SU-DHL-6 (cell line): ENCODE measurements at regions not wholly inside any gene's neighbourhood (a gene's known extent, or its start where the extent isn't known, plus 50 kb on each side); places are given as distances from the start of the nearest gene placed in this dataset.

Experiments
- H2AFZ ChIP-seq: fragments of 200-600 bp; sonication (generic); 2 replicates; pipeline ENCODE4 v1.6.1; 2014; ENCODE audit warnings: low read depth, mild to moderate bottlenecking, moderate library complexity, mixed read lengths, antibody characterized with exemption, low read length; ENCODE audit not compliant: severe bottlenecking
- H3F3A ChIP-seq: fragments of 200-600 bp; shearing (Covaris generic); 2 replicates; pipeline ENCODE4 v1.6.0; 2016; ENCODE audit warnings: antibody characterized with exemption, mild to moderate bottlenecking; ENCODE audit not compliant: insufficient read depth
- H3K27ac ChIP-seq: fragments of 200-600 bp; sonication (generic); 2 replicates; pipeline ENCODE4 v1.5.1; 2016; ENCODE audit warnings: low read depth, mild to moderate bottlenecking, low read length, moderate library complexity, mixed read lengths
- H3K27me3 ChIP-seq: fragments of 200-600 bp; sonication (generic), shearing (Covaris generic); 2 replicates; pipeline ENCODE4 v1.6.0; 2014; ENCODE audit warnings: mild to moderate bottlenecking, low read length
- H3K36me3 ChIP-seq: fragments of 200-600 bp; sonication (generic); 2 replicates; pipeline ENCODE4 v1.6.1; 2014; ENCODE audit warnings: mild to moderate bottlenecking, low read length, mixed read lengths
- H3K4me2 ChIP-seq: fragments of 300-600, 200-600 bp; shearing (Covaris generic), sonication (generic); 2 replicates; pipeline ENCODE4 v1.6.0; 2014; ENCODE audit warnings: low read length, low read depth, mild to moderate bottlenecking; ENCODE audit not compliant: poor library complexity, severe bottlenecking
- H3K4me3 ChIP-seq: fragments of 200-600 bp; sonication (generic); 2 replicates; pipeline ENCODE4 v1.5.1; 2014; ENCODE audit warnings: antibody characterized with exemption, low read length, mild to moderate bottlenecking, mixed read lengths; ENCODE audit not compliant: insufficient read depth, poor library complexity, severe bottlenecking
- H3K79me2 ChIP-seq: fragments of 200-600 bp; sonication (generic); 2 replicates; pipeline ENCODE4 v1.6.1; 2014; ENCODE audit warnings: mild to moderate bottlenecking, low read length, moderate library complexity; ENCODE audit not compliant: insufficient read depth
- H3K9ac ChIP-seq: fragments of 200-600 bp; sonication (generic); 2 replicates; pipeline ENCODE4 v1.7.0; 2014; ENCODE audit warnings: mild to moderate bottlenecking, low read length
- H3K9me2 ChIP-seq: fragments of 200-600 bp; sonication (generic); replicated peaks from 2 replicates; pipeline ENCODE4 v1.6.1; 2014; ENCODE audit warnings: low read length; ENCODE audit not compliant: insufficient read depth
- H3K9me3 ChIP-seq: fragments of 200-600 bp; sonication (generic); 2 replicates; pipeline ENCODE4 v1.6.1; 2014; ENCODE audit warnings: low read length, mixed read lengths; ENCODE audit not compliant: insufficient read depth
- H4K20me1 ChIP-seq: fragments of 200-600 bp; sonication (generic); 2 replicates; pipeline ENCODE4 v1.6.1; 2014; ENCODE audit warnings: low read depth, mild to moderate bottlenecking, antibody characterized with exemption, low read length, moderate library complexity, mixed read lengths
- CTCF ChIP-seq: fragments of 200-600 bp; sonication (generic); IDR thresholded peaks from one replicate; pipeline ENCODE4 v1.5.1; 2017; ENCODE audit warnings: antibody characterized with exemption, mild to moderate bottlenecking, low read length, moderate library complexity; ENCODE audit not compliant: insufficient read depth, poor library complexity, severe bottlenecking
- EZH2phosphoT487 ChIP-seq: fragments of 200-600 bp; sonication (generic), shearing (Covaris generic); conservative IDR thresholded peaks from 2 replicates; pipeline ENCODE4 v1.6.1; 2018; ENCODE audit warnings: mild to moderate bottlenecking, antibody characterized with exemption, low read length, moderate library complexity, mixed read lengths

GRCh38 chr9:108609227-108609896, 246.4 kb downstream of the ACTL7B start:
- H3F3A ChIP-seq = no peaks in the 10 kb centered on the region
- H3K27me3 ChIP-seq = no peaks in the 10 kb centered on the region
- H3K9me3 ChIP-seq = no peaks in the 10 kb centered on the region
- TF ChIP-seq CTCF (no peak), EZH2phosphoT487 (no peak)
- no peaks in the 10 kb centered on the region for H3K9me2 ChIP-seq
- no peaks in the 10 kb centered on the region for H3K36me3 ChIP-seq
- H3K79me2 ChIP-seq = no peaks in the 10 kb centered on the region
- no peak overlapping the region for H3K4me2 ChIP-seq
- no peak overlapping the region for H2AFZ ChIP-seq
- H4K20me1 ChIP-seq = no peaks in the 10 kb centered on the region
- H3K4me3 ChIP-seq = no peak overlapping the region
- H3K27ac ChIP-seq = no peak overlapping the region
- no peak overlapping the region for H3K9ac ChIP-seq

GRCh38 chr9:108607607-108608006, 248.2 kb downstream of the ACTL7B start:
- no peak for TF ChIP-seq CTCF
- TF ChIP-seq EZH2phosphoT487 = no peak
- Histone ChIP-seq H3K4me2 (no peak overlapping the region), H3K27me3 (no peaks in the 10 kb centered on the region), H4K20me1 (no peaks in the 10 kb centered on the region), H3K79me2 (no peaks in the 10 kb centered on the region), H2AFZ (no peak overlapping the region), H3K9me3 (no peaks in the 10 kb centered on the region), H3K9ac (no peak overlapping the region), H3F3A (no peaks in the 10 kb centered on the region), H3K9me2 (no peaks in the 10 kb centered on the region), H3K4me3 (no peak overlapping the region), H3K27ac (no peak overlapping the region), H3K36me3 (no peaks in the 10 kb centered on the region)

GRCh38 chr9:108606401-108606800, 249.4 kb downstream of the ACTL7B start:
- Histone ChIP-seq H3K27ac (no peak overlapping the region), H3K4me2 (no peak overlapping the region), H2AFZ (no peak overlapping the region), H3K9ac (no peak overlapping the region), H3K27me3 (no peaks in the 10 kb centered on the region), H3K79me2 (no peaks in the 10 kb centered on the region), H3K36me3 (no peaks in the 10 kb centered on the region), H3K4me3 (no peak overlapping the region), H3K9me3 (no peaks in the 10 kb centered on the region), H4K20me1 (no peaks in the 10 kb centered on the region), H3K9me2 (no peaks in the 10 kb centered on the region), H3F3A (no peaks in the 10 kb centered on the region)
- no peak for TF ChIP-seq CTCF
- TF ChIP-seq EZH2phosphoT487 = no peak
